H1 (cell line): ENCODE measurements at regions not wholly inside any gene's neighbourhood (a gene's known extent, or its start where the extent isn't known, plus 50 kb on each side); places are given as distances from the start of the nearest gene placed in this dataset.

Experiments used
- ASH2L ChIP-seq: fragments of 200-600, 300-600 bp; sonication (generic); IDR thresholded peaks from one replicate; pipeline ENCODE4 v1.7.1; 2017; ENCODE audit warnings: low read length
- CBX5 ChIP-seq: fragments of 300-800, 300-1000 bp; sonication (generic); IDR thresholded peaks from 2 replicates; pipeline ENCODE4 v1.7.1; 2016; ENCODE audit warnings: antibody characterized with exemption, low read length, low read depth
- CTCF ChIP-seq, 3 experiments: IDR thresholded peaks; 1 replicate in 2 of 3; 2 replicates in 1 of 3; pipeline versions ENCODE4 v1.5.1 to v1.6.1; 2011; ENCODE audit warnings: low read length in 3 of 3, mild to moderate bottlenecking in 3 of 3, inconsistent platforms in 2 of 3, low read depth in 1 of 3, moderate library complexity in 1 of 3; ENCODE audit not compliant: insufficient read depth in 1 of 3; ENCODE audit errors: control extremely low read depth in 1 of 3
- EZH2 ChIP-seq: fragments of 200-600 bp; sonication (generic); IDR thresholded peaks from 2 replicates; pipeline ENCODE4 v1.7.1; 2012; ENCODE audit warnings: low read depth, mild to moderate bottlenecking, moderate library complexity, low read length, inconsistent platforms; ENCODE audit not compliant: severe bottlenecking
- FOSL1 ChIP-seq: IDR thresholded peaks from 2 replicates; pipeline ENCODE4 v1.6.1; 2011; ENCODE audit warnings: mild to moderate bottlenecking, low read depth, low read length, moderate library complexity; ENCODE audit not compliant: insufficient read depth
- HDAC2 ChIP-seq, 2 experiments: fragments of 300-600 bp in 1 of 2; sonication (generic) in 1 of 2; IDR thresholded peaks; 2 replicates each; pipeline ENCODE4 v1.6.1; 2011 to 2012; ENCODE audit warnings: low read depth in 2 of 2, low read length in 2 of 2, mild to moderate bottlenecking in 2 of 2, moderate library complexity in 2 of 2, borderline replicate concordance in 1 of 2, inconsistent platforms in 1 of 2
- MAFK ChIP-seq: IDR thresholded peaks from 2 replicates; pipeline ENCODE4 v1.6.1; 2012; ENCODE audit warnings: low read depth, mild to moderate bottlenecking, improper control_type of control experiment, low read length
- MAX ChIP-seq: IDR thresholded peaks from 2 replicates; pipeline ENCODE4 v1.6.1; 2012; ENCODE audit warnings: inconsistent platforms
- POLR2A ChIP-seq, 2 experiments: IDR thresholded peaks; 1 replicate in 1 of 2; 2 replicates in 1 of 2; pipeline ENCODE4 v1.6.1; 2011; ENCODE audit warnings: low read depth in 2 of 2, low read length in 2 of 2, mild to moderate bottlenecking in 2 of 2; ENCODE audit errors: control extremely low read depth in 1 of 2
- SIN3A ChIP-seq, 2 experiments: IDR thresholded peaks in 1 of 2; conservative IDR thresholded peaks in 1 of 2; 2 replicates each; pipeline ENCODE4 v1.6.1; 2011 to 2012; ENCODE audit warnings: low read length in 2 of 2, improper control_type of control experiment in 1 of 2, low read depth in 1 of 2, mild to moderate bottlenecking in 1 of 2
- SP1 ChIP-seq: IDR thresholded peaks from 2 replicates; pipeline ENCODE4 v1.6.1; 2011; ENCODE audit warnings: low read depth, low read length
- SP2 ChIP-seq: IDR thresholded peaks from 2 replicates; pipeline ENCODE4 v1.6.1; 2012; ENCODE audit warnings: mild to moderate bottlenecking, low read length, inconsistent platforms
- SUZ12 ChIP-seq: fragments of 200-600 bp; sonication (generic); IDR thresholded peaks from 2 replicates; pipeline ENCODE4 v1.6.1; 2012; ENCODE audit warnings: mild to moderate bottlenecking, inconsistent platforms, low read length, moderate library complexity, mixed read lengths
- ZNF274 ChIP-seq: IDR thresholded peaks from 2 replicates; pipeline ENCODE4 v1.7.0; 2012; ENCODE audit warnings: low read length, borderline replicate concordance; ENCODE audit errors: extremely low read depth

GRCh38 chr9:117815315-117815714 is 111.1 kb downstream of the TLR4 start:
- TF ChIP-seq MAFK (no peak), CTCF (IDR thresholded peaks at IDR 0.05; ENCODE audit: control extremely low read depth in 1 of 3, insufficient read depth in 1 of 3, low read depth in 1 of 3, low read length in 3 of 3) (no peak), ASH2L (no peak), FOSL1 (no peak), MAX (no peak), ZNF274 (no peak), SIN3A (conservative IDR thresholded peaks at IDR 0.05 in 1 of 2, IDR thresholded peaks at IDR 0.05 in 1 of 2; ENCODE audit: low read depth in 1 of 2, low read length in 2 of 2) (no peak), CBX5 (no peak), HDAC2 (IDR thresholded peaks at IDR 0.05; ENCODE audit: borderline replicate concordance in 1 of 2, low read depth in 2 of 2, low read length in 2 of 2) (no peak), SUZ12 (no peak), SP1 (no peak), POLR2A (IDR thresholded peaks at IDR 0.05; ENCODE audit: control extremely low read depth in 1 of 2, low read depth in 2 of 2, low read length in 2 of 2) (no peak), SP2 (no peak), EZH2 (no peak)
